Kidney (tissue), 13 donors: ENCODE measurements at regions not wholly inside any gene's neighbourhood (a gene's known extent, or its start where the extent isn't known, plus 50 kb on each side); places are given as distances from the start of the nearest gene placed in this dataset.

Experiments used
- DNase-seq, 5 donors: peaks; one replicate each; pipeline ENCODE4 v3.0.0-alpha.2; 2013 to 2020
- FAIRE-seq: peaks from 2 replicates; lab custom pipeline; 2012; peaks lifted over from hg19 to GRCh38; lab: Jason Lieb, UNC
- H3K27ac ChIP-seq, 2 donors: one replicate each; pipeline ENCODE4 v1.7.0; 2013; ENCODE audit warnings: low read depth in 2 of 2, low read length in 2 of 2, inconsistent platforms in 1 of 2
- H3K27me3 ChIP-seq: one replicate; pipeline ENCODE4 v1.7.1; 2013; ENCODE audit warnings: low read length, inconsistent platforms; ENCODE audit not compliant: control insufficient read depth, insufficient read depth
- H3K36me3 ChIP-seq, 3 donors: one replicate each; pipeline versions ENCODE4 v1.7.0 to v1.7.1; 2013; ENCODE audit warnings: low read length in 3 of 3, control low read depth in 1 of 3, inconsistent platforms in 1 of 3; ENCODE audit not compliant: insufficient read depth in 3 of 3, control insufficient read depth in 2 of 3
- H3K4me1 ChIP-seq, 3 donors: one replicate each; pipeline versions ENCODE4 v1.7.0 to v1.7.1; 2013; ENCODE audit warnings: low read length in 3 of 3, inconsistent platforms in 1 of 3, low read depth in 1 of 3; ENCODE audit not compliant: control insufficient read depth in 2 of 3, insufficient read depth in 2 of 3
- H3K4me3 ChIP-seq, 3 donors: one replicate each; pipeline versions ENCODE4 v1.7.0 to v1.8.1; 2013; ENCODE audit warnings: low read length in 3 of 3, control low read depth in 1 of 3, inconsistent platforms in 1 of 3
- H3K9ac ChIP-seq, 3 donors: one replicate each; pipeline versions ENCODE4 v1.7.0 to v1.7.1; 2013; ENCODE audit warnings: low read length in 3 of 3, control low read depth in 1 of 3, inconsistent platforms in 1 of 3
- H3K9me3 ChIP-seq, 3 donors: one replicate each; pipeline versions ENCODE4 v1.7.0 to v1.7.1; 2013; ENCODE audit warnings: low read length in 3 of 3, control low read depth in 1 of 3, inconsistent platforms in 1 of 3; ENCODE audit not compliant: control insufficient read depth in 2 of 3, insufficient read depth in 1 of 3
- intact Hi-C: fragments of 100-400 bp; cut with DNase I; formaldehyde crosslinking; loops from one replicate; pipeline ENCODE4 v1.11.1; 2022
- TF ChIP-seq, protein P1 (sequence below): IDR thresholded peaks from 3 replicates; pipeline ENCODE4 v1.5.1; 2012; ENCODE audit warnings: mild to moderate bottlenecking, moderate library complexity, borderline replicate concordance; ENCODE audit not compliant: insufficient read depth; ENCODE audit errors: extremely low read depth
- donor health status: control.
- donor health status: control.
- donor health status: control.
- donor health status: control.
- donor health status: control.
- donor health status: DM: yes; HTN: yes; CAD: no.
- donor health status: Normal renal cell carcinoma (clear cell type).

DNA sequence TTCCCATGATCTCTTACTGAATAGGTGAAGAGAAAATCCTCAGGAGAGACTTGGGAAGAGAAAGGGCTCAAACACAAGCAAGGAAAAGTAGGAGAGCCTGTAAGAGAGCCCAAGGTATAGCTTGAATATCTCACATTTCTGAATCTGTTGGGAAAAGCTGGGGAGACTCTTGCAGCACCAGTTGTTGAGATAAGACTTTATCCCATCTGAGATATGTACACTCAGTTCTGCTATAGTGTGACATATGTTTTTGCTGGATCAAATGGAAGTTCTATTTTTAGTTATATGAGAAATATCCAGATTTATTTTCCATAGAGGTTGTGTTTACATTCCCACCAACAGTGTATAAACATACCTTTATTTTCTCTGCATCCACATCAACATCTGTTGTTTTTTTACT is 246.1 kb downstream of the NDFIP2 start:
- H3K27ac ChIP-seq: no peak overlapping the region
- H3K27me3 ChIP-seq: no peaks in the 10 kb centered on the region
- no peak overlapping the region for H3K9ac ChIP-seq
- no peaks in the 10 kb centered on the region for H3K9me3 ChIP-seq
- H3K4me3 ChIP-seq: no peak overlapping the region
- H3K4me1 ChIP-seq: peaks cover 0 to 6% (median 6%) of the 10 kb centered on the region in 3 donors
- DNase-seq: no peak
- TF ChIP-seq, protein P1, sequence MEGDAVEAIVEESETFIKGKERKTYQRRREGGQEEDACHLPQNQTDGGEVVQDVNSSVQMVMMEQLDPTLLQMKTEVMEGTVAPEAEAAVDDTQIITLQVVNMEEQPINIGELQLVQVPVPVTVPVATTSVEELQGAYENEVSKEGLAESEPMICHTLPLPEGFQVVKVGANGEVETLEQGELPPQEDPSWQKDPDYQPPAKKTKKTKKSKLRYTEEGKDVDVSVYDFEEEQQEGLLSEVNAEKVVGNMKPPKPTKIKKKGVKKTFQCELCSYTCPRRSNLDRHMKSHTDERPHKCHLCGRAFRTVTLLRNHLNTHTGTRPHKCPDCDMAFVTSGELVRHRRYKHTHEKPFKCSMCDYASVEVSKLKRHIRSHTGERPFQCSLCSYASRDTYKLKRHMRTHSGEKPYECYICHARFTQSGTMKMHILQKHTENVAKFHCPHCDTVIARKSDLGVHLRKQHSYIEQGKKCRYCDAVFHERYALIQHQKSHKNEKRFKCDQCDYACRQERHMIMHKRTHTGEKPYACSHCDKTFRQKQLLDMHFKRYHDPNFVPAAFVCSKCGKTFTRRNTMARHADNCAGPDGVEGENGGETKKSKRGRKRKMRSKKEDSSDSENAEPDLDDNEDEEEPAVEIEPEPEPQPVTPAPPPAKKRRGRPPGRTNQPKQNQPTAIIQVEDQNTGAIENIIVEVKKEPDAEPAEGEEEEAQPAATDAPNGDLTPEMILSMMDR: no peak
- no peak for FAIRE-seq
- H3K36me3 ChIP-seq: no peaks in the 10 kb centered on the region
- intact Hi-C loops: no loop called here

DNA sequence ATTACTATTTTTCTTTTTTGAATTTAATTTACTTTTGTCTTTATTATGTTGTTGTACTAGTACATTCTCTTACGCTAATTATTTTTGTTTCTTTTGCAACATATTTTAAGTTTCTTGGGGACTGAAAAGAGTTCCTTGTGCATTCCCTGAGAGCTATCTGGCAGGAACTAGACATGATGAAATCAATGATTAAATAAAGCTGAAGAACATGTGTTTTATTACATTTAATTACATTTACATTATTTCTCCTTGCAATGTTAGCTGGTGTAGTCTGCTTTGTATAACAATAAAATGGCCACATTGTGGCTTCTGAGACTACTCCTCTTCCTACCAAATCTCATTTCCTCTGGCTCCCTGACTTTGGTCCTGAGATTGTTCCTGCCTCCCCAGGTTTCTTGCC is 244.9 kb downstream of the NDFIP2 start:
- H3K36me3 ChIP-seq: no peaks in the 10 kb centered on the region
- H3K4me1 ChIP-seq: peaks cover 0 to 6% (median 6%) of the 10 kb centered on the region in 3 donors
- no peaks in the 10 kb centered on the region for H3K27me3 ChIP-seq
- no peak for DNase-seq
- H3K9ac ChIP-seq: no peak overlapping the region
- H3K4me3 ChIP-seq: no peak overlapping the region
- no peak for FAIRE-seq
- TF ChIP-seq, protein P1: no peak
- intact Hi-C loops: no loop called here
- no peaks in the 10 kb centered on the region for H3K9me3 ChIP-seq
- H3K27ac ChIP-seq: no peak overlapping the region

DNA sequence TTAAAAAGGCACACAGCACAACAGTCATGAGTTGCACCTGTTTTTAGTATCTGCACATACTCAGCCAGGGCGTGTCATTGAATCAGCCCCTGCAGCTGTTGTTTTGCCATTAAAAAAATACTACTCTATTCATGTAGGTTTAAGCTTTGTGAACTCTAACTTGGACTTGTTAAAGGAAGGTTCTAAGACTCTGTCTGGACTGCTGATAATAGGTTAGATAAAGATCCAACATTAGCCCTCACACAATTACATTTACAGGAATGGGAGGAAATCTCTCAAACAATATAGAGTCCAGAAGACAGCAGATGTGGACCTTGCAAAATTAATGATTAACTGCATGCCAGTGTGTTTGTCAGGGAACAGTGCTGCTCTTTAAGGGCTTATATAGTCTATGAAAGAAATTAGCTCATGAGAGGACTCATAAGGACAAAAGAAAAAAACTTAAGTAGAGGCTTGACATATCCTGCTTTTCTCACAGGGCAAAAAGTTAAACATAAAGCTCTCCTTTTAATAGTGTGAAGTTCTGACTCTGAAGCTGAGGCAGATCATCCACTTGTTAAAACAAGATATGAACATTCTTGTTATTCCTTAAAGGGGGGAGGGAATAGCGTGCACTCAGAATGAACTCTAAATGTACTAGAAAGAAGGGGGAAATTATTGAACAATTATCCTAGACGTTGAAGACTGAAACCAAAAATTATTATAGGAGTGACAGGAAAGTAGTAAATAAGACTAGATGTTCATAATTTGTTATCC is 243.6 kb downstream of the NDFIP2 start:
- H3K9me3 ChIP-seq: no peaks in the 10 kb centered on the region
- no peaks in the 10 kb centered on the region for H3K36me3 ChIP-seq
- H3K27ac ChIP-seq: no peak overlapping the region
- peak in 2 of 5 donors; percentile 68 to 79 for DNase-seq
- no peaks in the 10 kb centered on the region for H3K27me3 ChIP-seq
- TF ChIP-seq, protein P1: no peak
- peak overlapping the region in 1 of 3 donors; percentile 13 for H3K4me3 ChIP-seq
- no peak for FAIRE-seq
- peaks cover 0 to 6% (median 6%) of the 10 kb centered on the region in 3 donors for H3K4me1 ChIP-seq
- intact Hi-C loops: no loop called here
- H3K9ac ChIP-seq: no peak overlapping the region
